Panc1 (cell line): ENCODE measurements at regions not wholly inside any gene's neighbourhood (a gene's known extent, or its start where the extent isn't known, plus 50 kb on each side); places are given as distances from the start of the nearest gene placed in this dataset.

Experiments
- POLR2AphosphoS5 ChIP-seq: IDR thresholded peaks from 2 replicates; pipeline ENCODE4 v1.6.1; 2012; ENCODE audit warnings: mild to moderate bottlenecking, low read depth, low read length, moderate library complexity
- REST ChIP-seq, 2 experiments: IDR thresholded peaks; 2 replicates each; pipeline ENCODE4 v1.6.1; 2011 to 2012; ENCODE audit warnings: low read depth in 2 of 2, control low read depth in 1 of 2, low read length in 1 of 2, mild to moderate bottlenecking in 1 of 2, moderate library complexity in 1 of 2; ENCODE audit not compliant: insufficient read depth in 1 of 2

- TF ChIP-seq POLR2AphosphoS5 = no peak
- no peak for TF ChIP-seq REST (IDR thresholded peaks at IDR 0.05; ENCODE audit: insufficient read depth in 1 of 2, low read depth in 2 of 2, low read length in 1 of 2)
Observed at GRCh38 chr2:211055438-211055837, 499.0 kb downstream of the CPS1 start.
